Osteocyte (in vitro differentiated cells): ENCODE measurements at regions not wholly inside any gene's neighbourhood (a gene's known extent, or its start where the extent isn't known, plus 50 kb on each side); places are given as distances from the start of the nearest gene placed in this dataset.

Experiments
- DNase-seq: peaks from one replicate; pipeline ENCODE4 v3.0.0; 2021; ENCODE audit warnings: mixed read lengths; ENCODE audit not compliant: unreplicated experiment; ENCODE audit errors: extremely low spot score
- H3K27ac Mint-ChIP-seq: one replicate; pipeline ENCODE4 v1.8.0; 2021; ENCODE audit warnings: mild to moderate bottlenecking, mixed read lengths; ENCODE audit not compliant: unreplicated experiment
- H3K27me3 Mint-ChIP-seq: one replicate; pipeline ENCODE4 v1.8.0; 2021; ENCODE audit warnings: mixed read lengths; ENCODE audit not compliant: unreplicated experiment
- H3K36me3 Mint-ChIP-seq: one replicate; pipeline ENCODE4 v1.8.0; 2021; ENCODE audit warnings: mixed read lengths; ENCODE audit not compliant: unreplicated experiment
- H3K4me1 Mint-ChIP-seq: one replicate; pipeline ENCODE4 v1.8.0; 2021; ENCODE audit warnings: mixed read lengths; ENCODE audit not compliant: unreplicated experiment
- H3K4me3 Mint-ChIP-seq: one replicate; pipeline ENCODE4 v1.8.0; 2021; ENCODE audit warnings: mild to moderate bottlenecking, moderate library complexity, mixed read lengths; ENCODE audit not compliant: unreplicated experiment
- H3K9me3 Mint-ChIP-seq: one replicate; pipeline ENCODE4 v1.8.0; 2021; ENCODE audit warnings: mixed read lengths; ENCODE audit not compliant: unreplicated experiment
- TF ChIP-seq, protein P1 (sequence below): fragments of 200-600 bp; sonication (generic); IDR thresholded peaks from 2 replicates; pipeline ENCODE4 v1.5.0; 2021; ENCODE audit warnings: antibody characterized with exemption, mild to moderate bottlenecking, moderate library complexity

DNA sequence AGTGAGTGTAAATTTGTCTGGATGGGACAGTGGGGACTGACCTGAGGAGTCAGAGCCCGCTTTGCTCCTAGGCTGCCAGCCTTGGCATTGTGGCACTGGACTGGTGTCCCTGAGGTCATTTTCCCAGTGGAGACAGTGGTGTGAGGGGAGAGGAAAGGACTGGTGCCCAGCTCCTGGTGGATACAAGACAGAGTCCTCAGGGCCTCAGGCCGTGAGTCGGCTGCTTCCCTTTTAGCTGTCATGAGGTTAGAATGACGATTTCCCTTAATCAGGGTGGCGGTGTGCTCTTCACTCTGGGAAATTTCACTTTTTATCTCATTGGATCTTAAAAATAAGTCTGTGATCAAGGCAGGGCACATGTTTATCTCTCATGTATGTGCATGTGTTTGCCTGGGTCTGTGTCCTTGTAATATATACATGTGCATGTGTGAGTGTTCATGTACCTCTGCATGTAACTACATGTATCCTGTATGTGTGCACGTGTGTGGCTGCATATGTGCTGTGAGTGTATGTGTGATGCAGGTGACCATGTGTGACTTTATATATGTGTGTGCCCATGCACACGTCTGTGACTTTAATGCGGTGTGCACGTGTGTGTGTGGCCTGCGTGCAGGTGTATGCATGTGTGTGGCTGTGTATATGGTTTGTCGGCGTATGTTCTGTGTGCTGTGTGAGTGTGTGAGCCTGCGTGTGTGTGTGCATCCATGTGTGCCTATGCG lies 55.7 kb downstream of the GLI2 start:
- TF ChIP-seq, protein P1, sequence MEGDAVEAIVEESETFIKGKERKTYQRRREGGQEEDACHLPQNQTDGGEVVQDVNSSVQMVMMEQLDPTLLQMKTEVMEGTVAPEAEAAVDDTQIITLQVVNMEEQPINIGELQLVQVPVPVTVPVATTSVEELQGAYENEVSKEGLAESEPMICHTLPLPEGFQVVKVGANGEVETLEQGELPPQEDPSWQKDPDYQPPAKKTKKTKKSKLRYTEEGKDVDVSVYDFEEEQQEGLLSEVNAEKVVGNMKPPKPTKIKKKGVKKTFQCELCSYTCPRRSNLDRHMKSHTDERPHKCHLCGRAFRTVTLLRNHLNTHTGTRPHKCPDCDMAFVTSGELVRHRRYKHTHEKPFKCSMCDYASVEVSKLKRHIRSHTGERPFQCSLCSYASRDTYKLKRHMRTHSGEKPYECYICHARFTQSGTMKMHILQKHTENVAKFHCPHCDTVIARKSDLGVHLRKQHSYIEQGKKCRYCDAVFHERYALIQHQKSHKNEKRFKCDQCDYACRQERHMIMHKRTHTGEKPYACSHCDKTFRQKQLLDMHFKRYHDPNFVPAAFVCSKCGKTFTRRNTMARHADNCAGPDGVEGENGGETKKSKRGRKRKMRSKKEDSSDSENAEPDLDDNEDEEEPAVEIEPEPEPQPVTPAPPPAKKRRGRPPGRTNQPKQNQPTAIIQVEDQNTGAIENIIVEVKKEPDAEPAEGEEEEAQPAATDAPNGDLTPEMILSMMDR, result no peak
- Mint-ChIP-seq H3K27me3 (no peaks in the 10 kb centered on the region), H3K9me3 (no peaks in the 10 kb centered on the region), H3K4me3 (no peak overlapping the region), H3K27ac (no peak overlapping the region), H3K4me1 (peaks cover 33% of the 10 kb centered on the region), H3K36me3 (no peaks in the 10 kb centered on the region)
- DNase-seq, result no peak

DNA sequence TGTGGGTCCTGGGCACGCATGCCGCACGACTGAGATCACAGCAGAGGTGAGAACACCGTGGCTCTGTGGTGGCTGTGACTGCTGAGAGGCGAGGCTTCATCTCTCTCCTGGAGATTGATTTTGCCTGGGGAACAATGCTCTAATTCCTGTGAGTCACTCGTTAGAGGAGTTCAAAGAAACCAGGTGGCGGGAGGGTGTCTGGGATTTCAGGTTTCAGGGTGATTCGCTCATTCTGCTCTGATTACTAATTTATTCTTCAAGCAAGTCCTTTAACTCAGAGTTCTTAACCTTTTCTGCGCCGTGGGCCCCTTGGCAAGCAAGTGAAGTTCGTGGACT lies 56.3 kb downstream of the GLI2 start:
- no peaks in the 10 kb centered on the region for H3K27me3 Mint-ChIP-seq
- H3K4me1 Mint-ChIP-seq, result peaks cover 28% of the 10 kb centered on the region
- H3K36me3 Mint-ChIP-seq, result no peaks in the 10 kb centered on the region
- no peak for DNase-seq
- H3K9me3 Mint-ChIP-seq, result no peaks in the 10 kb centered on the region
- no peak overlapping the region for H3K27ac Mint-ChIP-seq
- TF ChIP-seq, protein P1, result no peak
- no peak overlapping the region for H3K4me3 Mint-ChIP-seq

DNA sequence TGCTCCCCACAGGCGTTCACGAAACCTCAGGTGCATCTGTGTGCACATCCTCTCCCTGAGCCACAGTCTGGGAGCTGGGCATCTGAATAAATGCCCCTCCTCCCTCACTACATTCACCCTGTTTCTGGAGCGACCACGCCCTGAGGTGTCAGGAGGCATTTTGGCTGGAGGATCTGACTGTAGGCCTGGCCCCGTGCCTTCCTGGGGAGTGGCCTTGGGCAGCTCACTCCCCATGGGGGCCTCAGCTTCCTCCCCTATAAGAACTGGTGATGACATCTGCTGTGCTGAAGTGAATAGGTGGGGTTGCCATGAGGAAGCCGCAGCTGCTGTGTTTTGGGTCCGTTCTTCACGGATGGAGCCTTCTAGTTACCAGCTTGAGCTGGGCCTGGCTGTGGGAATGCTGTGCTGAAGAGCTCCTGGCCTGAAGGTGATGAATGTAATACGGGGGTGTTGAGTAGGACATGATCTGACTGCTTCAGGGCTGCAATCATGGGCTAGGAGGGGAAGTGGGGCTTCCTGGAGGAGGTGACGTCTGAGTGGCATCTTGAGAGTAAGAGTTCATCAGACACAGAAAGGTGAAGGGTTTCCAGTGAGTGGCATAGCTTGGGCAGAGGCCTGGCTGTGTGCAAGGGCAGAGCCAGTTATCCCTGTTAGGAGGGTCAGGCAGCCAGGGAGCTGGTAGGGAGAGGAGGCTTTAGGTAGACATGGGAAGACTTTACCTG lies 58.2 kb downstream of the GLI2 start:
- Mint-ChIP-seq H3K4me1 (peaks cover 21% of the 10 kb centered on the region), H3K36me3 (no peaks in the 10 kb centered on the region), H3K4me3 (no peak overlapping the region), H3K27me3 (no peaks in the 10 kb centered on the region), H3K27ac (no peak overlapping the region), H3K9me3 (no peaks in the 10 kb centered on the region)
- DNase-seq, result no peak
- TF ChIP-seq, protein P1, result no peak

DNA sequence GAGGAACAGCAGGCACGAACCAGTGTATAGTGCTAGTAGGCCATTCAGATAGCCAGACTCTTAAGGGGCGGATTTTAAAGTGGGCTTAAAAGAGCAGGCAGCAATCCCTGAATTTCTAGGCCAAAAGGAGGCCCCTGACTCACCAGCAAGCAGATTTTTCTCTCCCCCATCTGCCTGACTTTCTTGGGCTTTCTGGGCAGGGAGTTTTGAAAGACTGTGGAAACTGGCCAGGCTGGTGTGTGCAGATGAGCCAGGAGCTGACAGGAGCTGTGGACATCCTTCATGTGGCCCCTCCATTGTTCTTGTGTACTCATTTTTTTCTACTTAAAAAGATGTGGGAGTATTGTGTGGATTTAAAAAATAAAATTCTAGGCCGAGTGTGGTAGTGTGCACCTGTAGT lies 59.0 kb downstream of the GLI2 start:
- Mint-ChIP-seq H3K4me1 (peaks cover 21% of the 10 kb centered on the region), H3K27me3 (no peaks in the 10 kb centered on the region), H3K27ac (no peak overlapping the region), H3K36me3 (peaks cover 5% of the 10 kb centered on the region), H3K9me3 (no peaks in the 10 kb centered on the region), H3K4me3 (no peak overlapping the region)
- TF ChIP-seq, protein P1, result no peak
- no peak for DNase-seq

DNA sequence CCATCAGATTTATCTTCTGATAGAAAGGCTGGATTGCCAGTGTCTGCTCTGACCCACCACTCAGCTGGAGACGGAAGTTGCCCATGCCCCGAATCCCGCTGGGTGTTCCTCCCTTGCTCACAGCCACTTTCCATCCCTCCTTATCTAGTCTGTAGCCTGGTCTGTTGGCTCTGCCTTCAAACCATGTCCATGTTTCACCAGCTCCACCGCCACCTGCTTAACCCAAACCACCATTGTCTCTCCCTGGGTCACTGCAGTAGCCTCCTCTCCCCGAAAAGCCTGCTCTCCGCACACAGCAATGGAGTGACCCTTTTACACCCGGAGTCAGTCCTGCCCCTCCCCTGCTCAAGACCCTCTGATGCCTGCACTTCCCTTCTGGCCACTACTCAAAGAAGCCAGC lies 60.4 kb downstream of the GLI2 start:
- H3K4me3 Mint-ChIP-seq, result no peak overlapping the region
- DNase-seq, result no peak
- TF ChIP-seq, protein P1, result no peak
- H3K36me3 Mint-ChIP-seq, result peaks cover 8% of the 10 kb centered on the region
- H3K27ac Mint-ChIP-seq, result no peak overlapping the region
- H3K4me1 Mint-ChIP-seq, result peaks cover 18% of the 10 kb centered on the region
- no peaks in the 10 kb centered on the region for H3K9me3 Mint-ChIP-seq
- H3K27me3 Mint-ChIP-seq, result no peaks in the 10 kb centered on the region
